AG04449 (cell line): ENCODE measurements at regions not wholly inside any gene's neighbourhood (a gene's known extent, or its start where the extent isn't known, plus 50 kb on each side); places are given as distances from the start of the nearest gene placed in this dataset.

ENCODE experiments used
- CTCF ChIA-PET: fragments of 350-600 bp; formaldehyde crosslinking; extraction: SDS; loops from one replicate; lab custom pipeline; 2021; ENCODE audit warnings: antibody characterized with exemption; lab: Yijun Ruan, JAX
- POLR2A ChIA-PET: fragments of 400-600, 350-600 bp; formaldehyde crosslinking; extraction: SDS; loops from one replicate; lab custom pipeline; 2020; ENCODE audit warnings: antibody characterized with exemption, inconsistent platforms; lab: Yijun Ruan, JAX
- DNase-seq: peaks from one replicate; pipeline ENCODE4 v3.0.0-alpha.2; 2010; ENCODE audit warnings: low read depth, low spot score
- H3K4me3 ChIP-seq: 2 replicates; pipeline ENCODE4 v1.5.1; 2011; ENCODE audit warnings: low read depth, mild to moderate bottlenecking, control low read depth, low read length
- TF ChIP-seq, protein P1 (sequence below): IDR thresholded peaks from one replicate; pipeline ENCODE4 v1.5.1; 2011; ENCODE audit warnings: mild to moderate bottlenecking, moderate library complexity, low read length, control low read depth, inconsistent platforms; ENCODE audit not compliant: insufficient read depth; ENCODE audit errors: missing control alignments

DNA sequence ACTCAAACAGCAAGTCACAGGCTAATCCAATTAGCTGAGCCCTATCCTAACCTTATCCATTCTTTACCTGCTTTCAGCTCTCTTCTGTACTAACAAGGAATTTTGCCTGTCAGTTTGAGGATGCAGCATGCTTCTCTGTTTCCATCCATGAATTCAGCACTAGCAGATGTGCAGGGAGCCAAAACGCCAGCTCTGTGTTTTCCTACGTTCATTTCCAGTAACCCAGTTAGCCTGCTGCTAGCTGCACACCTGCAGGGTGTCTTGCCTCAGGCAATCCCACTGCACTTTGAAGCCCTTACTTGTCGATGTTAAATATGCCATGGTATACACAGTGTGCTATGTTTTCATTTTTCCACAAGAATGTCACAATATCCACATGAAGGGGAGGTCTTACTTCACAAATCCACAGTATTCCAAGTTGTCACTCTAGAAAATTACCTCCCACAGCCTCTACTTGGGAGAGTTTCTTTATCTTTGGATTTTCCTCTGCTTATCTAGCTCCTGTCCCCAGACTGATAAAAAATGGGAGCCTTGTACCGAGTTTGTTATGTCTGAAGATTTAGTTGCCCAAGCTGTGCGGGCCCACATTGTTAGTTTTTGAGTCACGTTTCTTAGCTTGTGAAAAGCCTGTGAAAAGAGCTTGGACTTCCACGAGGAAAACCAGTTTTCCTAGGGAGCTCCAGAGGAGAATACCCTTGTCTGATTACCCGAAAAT lies 127.6 kb upstream of the HHIP start:
- CTCF ChIA-PET, result no interaction called here
- DNase-seq, result no peak
- POLR2A ChIA-PET, result no interaction called here
- TF ChIP-seq, protein P1, sequence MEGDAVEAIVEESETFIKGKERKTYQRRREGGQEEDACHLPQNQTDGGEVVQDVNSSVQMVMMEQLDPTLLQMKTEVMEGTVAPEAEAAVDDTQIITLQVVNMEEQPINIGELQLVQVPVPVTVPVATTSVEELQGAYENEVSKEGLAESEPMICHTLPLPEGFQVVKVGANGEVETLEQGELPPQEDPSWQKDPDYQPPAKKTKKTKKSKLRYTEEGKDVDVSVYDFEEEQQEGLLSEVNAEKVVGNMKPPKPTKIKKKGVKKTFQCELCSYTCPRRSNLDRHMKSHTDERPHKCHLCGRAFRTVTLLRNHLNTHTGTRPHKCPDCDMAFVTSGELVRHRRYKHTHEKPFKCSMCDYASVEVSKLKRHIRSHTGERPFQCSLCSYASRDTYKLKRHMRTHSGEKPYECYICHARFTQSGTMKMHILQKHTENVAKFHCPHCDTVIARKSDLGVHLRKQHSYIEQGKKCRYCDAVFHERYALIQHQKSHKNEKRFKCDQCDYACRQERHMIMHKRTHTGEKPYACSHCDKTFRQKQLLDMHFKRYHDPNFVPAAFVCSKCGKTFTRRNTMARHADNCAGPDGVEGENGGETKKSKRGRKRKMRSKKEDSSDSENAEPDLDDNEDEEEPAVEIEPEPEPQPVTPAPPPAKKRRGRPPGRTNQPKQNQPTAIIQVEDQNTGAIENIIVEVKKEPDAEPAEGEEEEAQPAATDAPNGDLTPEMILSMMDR, result no peak
- H3K4me3 ChIP-seq, result no peak overlapping the region

DNA sequence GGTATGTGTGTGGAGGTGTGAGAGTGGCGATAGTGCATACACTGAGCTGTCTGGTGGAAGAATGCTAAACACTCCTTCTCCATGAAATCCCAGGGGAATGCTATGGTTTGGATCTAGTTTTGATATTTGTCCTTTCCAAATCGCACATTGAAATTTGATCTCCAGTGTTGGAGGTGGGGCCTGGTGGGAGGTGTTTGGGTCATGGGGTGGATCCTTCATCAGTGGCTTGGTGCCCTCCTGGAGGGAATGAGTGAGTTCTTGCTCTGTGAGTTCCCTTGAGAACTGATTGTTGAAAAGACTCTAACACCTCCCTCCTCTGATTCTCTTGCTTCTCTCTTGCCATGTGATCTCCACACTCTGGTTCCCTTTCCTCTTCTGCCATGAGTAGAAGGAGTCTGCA lies 114.1 kb upstream of the HHIP start:
- DNase-seq, result no peak
- ChIA-PET CTCF (interaction anchor here (1.0 kb wide), 1 partner anchor 223 kb away, joined by 3 read pairs; no protein-coding TSS in a partner anchor), POLR2A (no interaction called here)
- TF ChIP-seq, protein P1, result no peak
- no peak overlapping the region for H3K4me3 ChIP-seq

DNA sequence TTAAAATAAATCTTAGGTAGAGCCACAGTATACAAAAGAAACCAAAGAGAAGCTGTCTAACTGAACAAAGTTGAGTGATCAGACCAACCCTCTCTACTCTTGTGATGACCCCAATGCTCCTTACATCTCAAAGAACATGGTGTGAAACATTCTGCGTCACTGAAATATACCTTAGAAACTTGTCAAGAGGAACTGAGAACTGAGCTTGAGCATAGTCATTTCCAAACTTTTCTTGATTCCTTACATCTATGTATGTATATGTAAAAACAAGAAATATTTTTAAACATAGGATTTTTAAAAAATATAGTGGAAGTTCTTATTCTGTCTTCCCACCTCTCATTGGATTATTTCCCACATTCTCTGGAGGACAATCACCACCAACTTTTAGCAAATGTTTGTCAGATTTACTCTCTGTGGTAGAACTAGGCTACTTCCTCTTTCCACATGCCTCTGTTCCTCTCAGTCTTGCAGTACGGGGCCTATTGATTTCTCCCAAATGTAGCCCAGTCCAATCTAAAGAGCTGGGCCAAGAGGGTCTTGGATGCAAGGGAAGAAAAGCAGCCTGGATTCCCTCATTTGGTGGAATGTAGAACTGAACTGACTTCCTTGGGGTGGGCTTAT lies 98.2 kb upstream of the HHIP start:
- TF ChIP-seq, protein P1, result no peak
- no peak for DNase-seq
- ChIA-PET POLR2A (no interaction called here), CTCF (interaction anchor here (0.8 kb wide), 1 partner anchor 11 kb away, joined by 3 read pairs; no protein-coding TSS in a partner anchor)
- H3K4me3 ChIP-seq, result no peak overlapping the region

DNA sequence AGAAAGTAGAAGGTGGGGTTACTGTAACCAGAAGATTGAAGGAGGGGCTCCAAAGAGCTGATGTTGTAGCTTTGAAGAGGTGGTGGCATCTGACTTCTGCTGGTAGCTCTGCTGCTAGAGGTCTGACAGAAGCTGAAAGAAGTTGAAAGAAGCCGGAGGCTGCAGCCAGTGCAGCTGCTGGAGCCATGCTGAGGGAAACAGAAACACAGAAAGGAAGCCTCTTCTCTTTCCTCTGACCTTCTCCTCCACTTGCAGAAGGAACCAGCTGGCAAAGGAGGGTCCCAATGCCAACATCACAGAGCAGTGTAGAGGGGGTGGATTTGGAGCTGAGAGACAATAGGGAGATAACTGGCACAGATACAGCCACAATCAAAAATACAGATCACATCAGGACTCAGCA lies 89.3 kb upstream of the HHIP start:
- DNase-seq, result no peak
- POLR2A ChIA-PET, result no interaction called here
- CTCF ChIA-PET, result interaction anchor here (1.1 to 2.1 kb wide), 2 partner anchors 198 to 505 kb away, joined by 5 to 12 read pairs; no protein-coding TSS in a partner anchor
- no peak overlapping the region for H3K4me3 ChIP-seq
- TF ChIP-seq, protein P1, result no peak

DNA sequence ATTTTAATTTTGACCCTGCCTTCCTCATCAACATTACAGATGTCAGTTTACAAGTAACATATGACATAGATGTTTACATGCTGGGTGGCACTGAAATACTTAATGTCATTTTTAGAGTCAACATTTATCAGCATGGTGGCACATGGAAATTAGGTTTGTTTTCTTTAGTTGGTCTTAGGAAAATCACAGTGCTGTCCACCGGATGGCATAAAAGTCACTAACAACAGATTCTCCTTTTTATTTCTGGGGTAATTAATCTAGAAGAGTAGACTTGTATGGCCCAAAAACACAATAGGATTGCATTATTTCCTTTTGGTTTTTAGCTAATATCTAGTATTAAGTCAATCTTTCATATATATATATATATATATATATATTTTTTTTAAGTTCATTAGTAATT lies 88.6 kb upstream of the HHIP start:
- DNase-seq, result no peak
- ChIA-PET POLR2A (no interaction called here), CTCF (interaction anchor here (0.8 to 2.1 kb wide), 4 partner anchors 195 to 504 kb away, joined by 3 to 12 read pairs (median 4); no protein-coding TSS in a partner anchor)
- H3K4me3 ChIP-seq, result no peak overlapping the region
- TF ChIP-seq, protein P1, result no peak

DNA sequence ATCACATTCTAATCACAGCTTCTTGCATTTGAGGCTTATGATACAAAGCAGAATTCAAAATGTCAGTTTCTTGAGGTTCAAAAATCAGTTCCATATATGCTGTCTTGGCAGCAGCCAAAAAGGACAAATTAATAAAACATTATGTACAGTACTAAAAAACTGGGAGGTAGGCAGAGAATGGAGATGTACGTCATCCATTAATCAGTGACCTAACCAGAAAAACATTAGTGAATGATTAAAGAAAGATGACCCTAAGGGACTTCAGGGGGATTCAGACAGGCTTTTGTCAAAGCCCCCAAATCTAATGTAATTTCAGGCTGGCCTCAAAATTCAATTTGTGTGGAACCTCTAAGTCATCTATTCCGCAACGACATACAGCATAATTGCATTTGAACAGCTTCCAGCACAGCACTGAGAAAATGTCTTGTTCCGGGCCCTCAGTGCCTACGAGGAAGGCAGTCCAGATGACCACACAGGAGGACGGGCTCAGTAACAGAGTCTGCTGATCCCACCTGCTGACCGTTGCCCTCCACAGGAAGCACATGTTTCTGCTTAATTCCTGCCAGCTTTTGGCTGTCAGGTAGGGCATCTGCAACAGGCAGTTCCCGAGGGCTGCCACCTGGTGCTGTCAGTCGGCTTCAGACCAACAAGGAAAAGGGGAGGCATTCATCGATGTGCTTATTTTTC lies 83.8 kb upstream of the HHIP start:
- DNase-seq, result no peak

More for the DNA sequence above, 83.8 kb upstream of the HHIP start:
- TF ChIP-seq, protein P1, result no peak
- ChIA-PET CTCF (interaction anchor here (1.2 kb wide), 1 partner anchor 499 kb away, joined by 4 read pairs; no protein-coding TSS in a partner anchor), POLR2A (no interaction called here)
- H3K4me3 ChIP-seq, result no peak overlapping the region
